ENCODE measurements at regions not wholly inside any gene's neighbourhood (a gene's known extent, or its start where the extent isn't known, plus 50 kb on each side); places are given as distances from the start of the nearest gene placed in this dataset.

DNA sequence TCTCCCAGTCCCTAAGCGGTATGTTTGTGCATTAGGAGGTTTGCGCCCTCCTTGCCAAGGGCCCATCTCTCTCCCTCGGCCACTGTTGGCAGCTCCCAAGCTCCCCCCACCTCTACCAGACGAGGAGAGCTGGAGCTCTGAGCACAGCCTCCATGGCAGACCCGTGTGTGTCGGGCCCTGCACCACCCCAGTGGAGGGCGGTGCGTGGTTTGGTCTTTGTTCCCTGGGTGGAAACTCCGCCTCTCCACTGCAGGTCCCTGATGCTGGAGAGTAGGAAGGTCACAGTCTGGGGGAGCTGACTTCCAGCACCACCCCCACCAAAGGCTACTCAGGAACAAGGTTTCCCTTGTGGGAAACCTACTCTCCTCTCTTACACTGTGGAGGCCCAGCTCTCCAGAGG, 162.6 kb upstream of the FHL2 start:
- H3K18ac ChIP-seq (ENCODE audit: extremely low read depth, low read length), result no peak overlapping the region
- ChIA-PET POLR2A (ENCODE audit: partially characterized antibody) (no interaction called here), CTCF (ENCODE audit: partially characterized antibody) (interaction anchor here (0.7 to 1.5 kb wide), 4 partner anchors 8 to 40 kb away, joined by 3 to 6 read pairs (median 3); no protein-coding TSS in a partner anchor)
- H3K9me3 ChIP-seq (ENCODE audit: insufficient read depth in 2 of 2, low read depth in 1 of 2, low read length in 1 of 2), result no peaks in the 10 kb centered on the region
- no peaks in the 10 kb centered on the region for H3K36me3 ChIP-seq (ENCODE audit: control insufficient read depth in 2 of 4, insufficient read depth in 4 of 4, low read length in 3 of 4)
- H4K91ac ChIP-seq (replicated peaks; ENCODE audit: insufficient read length, low read length), result no peak overlapping the region
- no peak overlapping the region for H2BK5ac ChIP-seq (ENCODE audit: low read depth, low read length)
- no peak for FAIRE-seq
- H2BK20ac ChIP-seq (ENCODE audit: low read length), result no peak overlapping the region
- H3K27me3 ChIP-seq (replicated peaks in 1 of 4; ENCODE audit: control insufficient read depth in 3 of 4, extremely low read depth in 1 of 4, insufficient read depth in 3 of 4, low read length in 3 of 4), result no peaks in the 10 kb centered on the region; a peak in 2 of 7 replicates
- H3K4me1 ChIP-seq (replicated peaks in 1 of 4; ENCODE audit: control insufficient read depth in 3 of 4, insufficient read depth in 4 of 4, low read length in 3 of 4), result no peaks in the 10 kb centered on the region
- H3K56ac ChIP-seq (replicated peaks; ENCODE audit: insufficient read length, low read depth, low read length), result no peak overlapping the region
- no peaks in the 10 kb centered on the region for H4K20me1 ChIP-seq (replicated peaks in 1 of 2; ENCODE audit: control insufficient read depth in 1 of 2, insufficient read depth in 2 of 2, low read length in 2 of 2)
- H3K23me2 ChIP-seq (ENCODE audit: low read depth, low read length), result no peaks in the 10 kb centered on the region
- H2AK5ac ChIP-seq (ENCODE audit: low read depth, low read length), result no peak overlapping the region
- no peak overlapping the region for H2AFZ ChIP-seq (ENCODE audit: low read length)
- H3K79me2 ChIP-seq (ENCODE audit: control insufficient read depth in 1 of 2, insufficient read depth in 2 of 2, low read length in 2 of 2), result no peaks in the 10 kb centered on the region
- no peak overlapping the region; the same call in 1 of the 2 replicates for H4K8ac ChIP-seq (ENCODE audit: extremely low read depth, insufficient read depth, low read length)
- no peak overlapping the region for H3K4ac ChIP-seq (replicated peaks; ENCODE audit: insufficient read length, low read depth, low read length)
- no peak overlapping the region for H2BK120ac ChIP-seq (replicated peaks; ENCODE audit: low read depth, low read length)
- no peak overlapping the region for H3K4me2 ChIP-seq (ENCODE audit: insufficient read depth in 1 of 2, low read depth in 2 of 2, low read length in 2 of 2)
- no peak overlapping the region; the same call in 1 of the 2 replicates for H3K27ac ChIP-seq (ENCODE audit: low read depth, low read length)
- H3K79me1 ChIP-seq (ENCODE audit: low read depth, low read length), result no peaks in the 10 kb centered on the region
- no peak overlapping the region for H3K14ac ChIP-seq (ENCODE audit: insufficient read length)
- WGBS, 2 experiments (ENCODE audit: extremely low coverage in 1 of 2, insufficient coverage in 1 of 2, insufficient read length in 1 of 2, insufficient replicate concordance in 2 of 2, low coverage in 1 of 2, low lambda C conversion rate in 2 of 2, missing lambda C conversion rate in 1 of 2), result 93% methylated on average over 9 of the region's 9 CpGs; no CpG with 5 or more reads in 1 of the 2 experiments
- H2BK12ac ChIP-seq (ENCODE audit: low read depth, low read length), result no peak overlapping the region
- H2BK15ac ChIP-seq (ENCODE audit: low read length), result no peak overlapping the region
- no peak overlapping the region for H3K9ac ChIP-seq (replicated peaks in 1 of 4; ENCODE audit: extremely low read depth in 1 of 4, low read depth in 3 of 4, low read length in 3 of 4)
- H3K23ac ChIP-seq (ENCODE audit: insufficient read length), result no peak overlapping the region
- H4K5ac ChIP-seq (ENCODE audit: insufficient read length, low read depth, low read length), result no peak overlapping the region
- no peak overlapping the region for H3K4me3 ChIP-seq (ENCODE audit: extremely low read depth in 1 of 4, insufficient read depth in 2 of 4, low read depth in 3 of 4, low read length in 4 of 4)
- no peak for DNase-seq (ENCODE audit: low read depth in 1 of 2, low spot score in 2 of 2)
- TF ChIP-seq MAFK (IDR thresholded peaks at IDR 0.05; ENCODE audit: low read depth, low read length) (no peak), TAF7 (optimal IDR thresholded peaks at IDR 0.05; ENCODE audit: borderline replicate concordance, low read depth, low read length) (no peak), MAX (IDR thresholded peaks at IDR 0.05) (no peak), RNF2 (IDR thresholded peaks at IDR 0.05; ENCODE audit: borderline replicate concordance, low read depth, low read length, missing control alignments, poor library complexity, severe bottlenecking) (no peak), ZNF274 (IDR thresholded peaks at IDR 0.05; ENCODE audit: borderline replicate concordance, extremely low read depth, low read length) (no peak), CTBP2 (IDR thresholded peaks at IDR 0.05; ENCODE audit: borderline replicate concordance, insufficient read depth, insufficient read length, low read length) (no peak), GABPA (IDR thresholded peaks at IDR 0.05; ENCODE audit: borderline replicate concordance, insufficient read depth, low read length) (no peak), SIN3A (conservative IDR thresholded peaks at IDR 0.05 in 1 of 2, IDR thresholded peaks at IDR 0.05 in 1 of 2; ENCODE audit: low read depth in 1 of 2, low read length in 2 of 2) (no peak), CEBPB (IDR thresholded peaks at IDR 0.05; ENCODE audit: low read depth, low read length) (no peak), BRCA1 (IDR thresholded peaks at IDR 0.05; ENCODE audit: low read depth, low read length) (no peak), KDM1A (IDR thresholded peaks at IDR 0.05; ENCODE audit: borderline replicate concordance, low read length) (no peak)
- TF ChIP-seq, protein P1, sequence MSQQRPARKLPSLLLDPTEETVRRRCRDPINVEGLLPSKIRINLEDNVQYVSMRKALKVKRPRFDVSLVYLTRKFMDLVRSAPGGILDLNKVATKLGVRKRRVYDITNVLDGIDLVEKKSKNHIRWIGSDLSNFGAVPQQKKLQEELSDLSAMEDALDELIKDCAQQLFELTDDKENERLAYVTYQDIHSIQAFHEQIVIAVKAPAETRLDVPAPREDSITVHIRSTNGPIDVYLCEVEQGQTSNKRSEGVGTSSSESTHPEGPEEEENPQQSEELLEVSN (IDR thresholded peaks at IDR 0.05), result no peak
